NCI-H146 treated with DMSO at 0.1 percent for 48 hours (cell line): ENCODE measurements at regions not wholly inside any gene's neighbourhood (a gene's known extent, or its start where the extent isn't known, plus 50 kb on each side); places are given as distances from the start of the nearest gene placed in this dataset.
"Not testable (repeated sequence)": the region's sequence is repeated elsewhere in the genome, so short reads cannot be mapped to it uniquely, and the experiment has no call there.

ENCODE experiments used
- DNase-seq: peaks from one replicate; lab custom pipeline; 2025; ENCODE audit not compliant: unreplicated experiment; lab: John Stamatoyannopoulos, UW

DNA sequence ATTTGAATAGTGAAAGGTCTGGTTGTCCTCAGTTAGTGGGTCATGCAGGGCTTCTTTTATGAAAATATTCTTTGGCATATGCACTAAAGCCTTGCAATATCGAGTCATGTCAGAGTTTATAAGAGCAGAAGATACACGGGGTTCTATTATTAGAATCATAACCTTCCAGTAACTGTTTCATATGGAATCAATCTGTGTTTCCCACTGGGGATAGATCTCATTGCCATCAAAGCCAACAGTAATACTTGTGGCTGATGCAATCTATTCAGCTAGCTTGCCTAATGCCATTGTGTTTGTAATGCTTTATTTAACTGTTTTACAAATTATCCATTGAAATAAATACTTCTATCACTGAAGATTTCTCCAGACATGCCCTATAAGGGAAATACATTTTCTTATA, 746.9 kb upstream of the PCDH9 start:
- no peak for DNase-seq

- no peak for DNase-seq
These were observed 741.2 kb upstream of the PCDH9 start for GRCh38 chr13:67971291-67971690.

DNA sequence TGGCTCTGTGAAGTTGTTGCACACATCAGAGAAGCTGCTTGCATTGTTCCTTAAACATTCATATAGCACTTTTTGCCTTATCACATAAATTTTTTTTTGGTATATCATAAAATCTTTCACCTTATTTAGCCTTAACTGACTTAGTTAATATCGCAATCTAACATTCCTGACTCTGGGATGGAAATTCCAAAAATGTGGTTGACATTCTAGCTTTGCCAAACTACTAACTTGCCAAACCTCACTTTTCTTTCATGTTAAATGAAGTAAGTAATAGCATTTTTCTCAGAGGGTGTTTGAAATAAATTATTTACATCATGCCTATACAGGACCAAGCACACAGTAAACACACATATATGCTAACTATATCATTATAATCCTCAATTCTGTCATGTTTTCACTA, 736.9 kb upstream of the PCDH9 start:
- no peak for DNase-seq

DNA sequence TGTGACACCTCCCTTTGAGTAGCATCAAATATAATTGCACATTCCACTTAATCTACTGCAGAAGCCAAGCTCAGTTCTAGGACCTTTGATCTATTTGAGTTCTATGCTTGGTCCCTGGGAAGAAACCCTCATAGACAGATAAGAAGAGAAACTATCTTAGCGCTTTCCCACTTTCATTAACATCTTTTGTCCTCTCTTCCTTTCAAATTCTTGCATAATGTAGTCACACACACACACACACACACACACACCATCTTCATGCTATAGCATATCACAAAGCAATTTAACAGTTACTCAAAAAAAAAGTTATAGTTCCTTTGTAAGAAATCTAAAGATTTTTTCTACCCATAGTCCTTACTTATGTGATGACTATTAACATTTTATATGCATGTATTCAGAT, 735.9 kb upstream of the PCDH9 start:
- no peak for DNase-seq

GRCh38 chr13:67964986-67965385, 734.9 kb upstream of the PCDH9 start:
- DNase-seq = no peak

DNA sequence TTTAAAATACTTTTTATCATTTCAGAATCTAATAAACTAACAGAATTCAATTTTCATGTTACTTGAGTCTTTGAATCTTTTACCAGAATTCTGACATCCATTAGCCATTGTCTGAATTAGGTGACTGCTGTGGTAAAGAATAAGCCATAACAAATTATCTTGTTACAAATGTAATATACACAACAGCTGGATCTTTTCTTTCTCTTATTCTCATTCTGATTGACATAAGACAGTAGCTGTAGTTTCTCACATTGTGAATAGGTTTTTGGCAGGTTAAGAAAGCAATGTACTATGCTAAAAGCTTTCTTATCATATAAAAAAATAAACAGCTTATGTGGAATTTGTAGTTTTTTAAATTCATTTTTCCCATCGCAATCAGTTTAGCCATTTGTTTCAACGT, 734.0 kb upstream of the PCDH9 start:
- peak; percentile 3 for DNase-seq

DNA sequence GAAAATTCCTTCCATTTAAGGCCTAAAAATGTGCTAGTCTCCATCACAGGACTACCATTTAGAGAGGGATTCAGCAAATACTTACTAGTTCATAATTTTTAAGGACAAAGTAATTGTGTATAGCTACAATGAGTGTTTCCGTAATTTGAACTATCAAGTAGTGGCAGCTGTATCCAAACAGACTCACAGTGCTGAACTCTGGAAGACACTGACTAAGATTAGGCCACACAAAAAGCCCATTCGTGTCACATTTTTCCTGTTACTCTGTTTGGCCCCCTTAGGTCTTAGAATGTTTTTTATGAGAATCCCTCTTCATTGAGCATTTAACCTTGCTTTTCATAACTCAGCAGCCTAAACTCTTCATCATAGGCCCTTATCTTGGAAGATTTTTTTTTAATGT, 731.2 kb upstream of the PCDH9 start:
- DNase-seq = no peak

DNA sequence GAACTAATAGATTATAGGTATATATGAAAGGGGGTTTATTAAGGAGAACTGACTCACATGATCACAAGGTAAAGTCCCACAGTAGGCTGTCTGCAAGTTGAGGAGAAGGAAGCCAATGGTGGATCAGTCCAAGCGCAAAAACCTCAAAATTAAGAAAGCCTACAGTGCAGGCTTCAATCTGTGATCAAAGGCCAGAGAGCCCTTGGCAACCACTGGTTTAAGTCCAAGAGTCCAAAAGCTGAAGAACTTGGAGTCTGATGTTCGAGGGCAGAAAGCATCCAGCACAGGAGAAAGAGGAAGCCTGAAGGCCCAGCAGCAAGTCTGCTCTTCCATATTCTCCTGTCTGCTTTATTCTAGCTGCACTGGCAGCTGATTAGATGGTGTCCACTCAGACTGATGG, 721.3 kb upstream of the PCDH9 start:
- DNase-seq = no peak

- no peak for DNase-seq
These were observed 720.5 kb upstream of the PCDH9 start for GRCh38 chr13:67950603-67951002.

DNA sequence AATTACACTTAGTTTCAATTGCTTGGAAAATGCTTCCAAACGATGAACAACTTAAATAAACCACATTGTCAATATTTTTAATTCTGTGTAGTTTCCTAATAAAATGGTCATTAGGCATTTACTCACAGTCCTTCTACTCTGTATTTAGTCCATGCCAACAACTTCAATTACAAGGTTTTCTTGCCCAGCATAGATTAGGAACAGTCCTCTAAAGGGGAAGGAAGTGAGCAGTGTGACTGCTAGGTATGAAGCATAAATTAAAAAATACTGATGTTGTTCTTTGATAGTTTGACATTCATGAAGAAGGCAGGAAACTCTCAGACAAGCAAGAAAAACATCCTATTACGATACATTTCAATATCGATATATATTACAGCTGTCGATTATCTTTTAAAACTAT, 716.0 kb upstream of the PCDH9 start:
- DNase-seq = no peak

DNA sequence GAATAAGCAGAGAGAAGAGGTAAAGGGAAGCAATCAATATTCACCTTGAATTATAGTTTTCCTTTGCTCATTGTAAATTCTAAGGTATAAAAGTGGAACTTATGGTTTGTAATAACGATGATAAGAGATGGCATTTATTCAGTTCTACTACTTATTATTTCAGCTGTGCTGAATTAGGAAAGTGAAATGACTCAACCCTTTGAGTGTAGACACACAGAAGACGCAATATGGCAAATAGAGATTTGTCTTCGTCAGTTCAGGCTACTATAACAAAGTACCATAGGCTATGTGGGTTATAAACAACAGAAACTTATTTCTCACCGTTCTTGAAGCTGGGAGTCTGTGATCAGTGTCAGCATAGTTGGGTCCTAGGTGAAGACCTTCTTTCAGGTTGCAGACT, 713.0 kb upstream of the PCDH9 start:
- DNase-seq = no peak

DNA sequence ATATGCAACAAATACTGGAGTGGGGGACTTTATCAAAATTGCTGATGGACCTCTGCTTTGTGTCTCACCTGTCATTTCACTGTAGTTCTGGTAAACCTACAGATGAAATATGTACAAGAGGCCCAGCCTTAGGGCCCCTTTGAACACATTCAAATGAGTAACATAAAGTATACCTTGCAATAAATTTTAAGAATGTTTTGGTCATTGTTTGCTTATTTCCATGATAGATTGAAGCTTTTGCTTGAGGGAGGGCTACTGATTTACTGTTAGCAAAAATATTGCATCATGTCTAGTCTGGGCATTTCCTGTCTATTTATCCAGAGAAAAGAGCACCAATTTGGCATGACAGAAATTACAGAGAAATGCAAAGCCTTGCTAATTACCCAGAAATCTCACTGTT, 705.5 kb upstream of the PCDH9 start:
- no peak for DNase-seq

- DNase-seq = no peak
These were observed 704.6 kb upstream of the PCDH9 start for GRCh38 chr13:67934617-67935330.

GRCh38 chr13:67932991-67933390, 702.9 kb upstream of the PCDH9 start:
- no peak for DNase-seq

DNA sequence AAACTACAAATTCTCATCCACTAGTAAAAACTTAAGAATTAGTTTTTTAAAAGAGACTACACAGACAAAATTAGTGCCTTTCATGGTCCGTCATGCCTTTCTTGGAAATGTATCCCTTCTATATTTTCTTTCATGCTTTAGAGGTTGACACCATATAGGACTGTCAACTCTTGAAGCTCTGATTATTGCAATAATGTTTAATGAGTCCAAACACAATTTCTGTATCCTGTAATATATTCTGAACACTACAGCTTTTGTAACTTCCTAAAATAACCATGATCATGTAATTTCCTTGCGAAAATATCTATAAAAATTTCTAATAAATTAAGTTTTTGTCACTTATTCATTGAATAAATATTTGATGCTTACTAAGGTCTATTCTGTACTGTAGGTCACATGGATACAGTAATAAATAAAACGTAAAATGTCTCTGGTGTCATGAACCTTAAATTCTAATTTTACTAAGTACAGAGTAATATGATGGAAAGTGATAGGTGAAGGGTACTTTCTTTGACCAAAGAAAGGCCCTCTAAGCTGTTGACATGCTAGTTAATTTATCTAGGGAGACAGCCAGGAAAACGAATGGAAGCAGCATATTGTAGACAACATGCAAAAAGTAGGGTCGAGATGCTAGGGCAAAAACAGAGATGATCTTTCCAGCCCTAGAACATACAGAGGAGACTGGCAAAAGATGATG, 687.3 kb upstream of the PCDH9 start:
- no peak for DNase-seq

- no peak for DNase-seq
These were observed 686.5 kb upstream of the PCDH9 start for GRCh38 chr13:67916650-67917049.

- DNase-seq = no peak
These were observed 684.4 kb upstream of the PCDH9 start for GRCh38 chr13:67914535-67914934.

GRCh38 chr13:67902960-67903359, 672.8 kb upstream of the PCDH9 start:
- DNase-seq = not testable (repeated sequence)

GRCh38 chr13:67880916-67881315, 650.8 kb upstream of the PCDH9 start:
- no peak for DNase-seq

DNA sequence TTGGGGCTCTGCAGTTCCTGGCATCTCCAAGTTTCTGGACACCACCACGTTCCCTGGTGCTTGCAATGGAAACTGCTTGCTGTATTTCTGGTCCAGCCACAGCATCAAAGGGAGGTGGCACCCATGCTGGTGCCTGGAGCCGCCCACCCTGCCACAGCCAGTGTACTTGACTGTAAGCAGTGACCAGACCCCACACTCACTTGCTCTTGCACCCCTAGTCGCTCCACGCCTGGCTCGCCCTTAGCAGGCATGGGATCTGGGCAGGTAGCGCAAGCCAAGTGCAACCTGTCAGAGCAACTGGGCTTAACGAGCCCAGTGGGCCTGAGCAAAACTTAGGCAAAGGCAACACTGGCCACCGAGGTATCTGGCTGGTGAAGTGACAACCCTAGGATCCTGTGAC, 648.2 kb upstream of the PCDH9 start:
- no peak for DNase-seq

DNA sequence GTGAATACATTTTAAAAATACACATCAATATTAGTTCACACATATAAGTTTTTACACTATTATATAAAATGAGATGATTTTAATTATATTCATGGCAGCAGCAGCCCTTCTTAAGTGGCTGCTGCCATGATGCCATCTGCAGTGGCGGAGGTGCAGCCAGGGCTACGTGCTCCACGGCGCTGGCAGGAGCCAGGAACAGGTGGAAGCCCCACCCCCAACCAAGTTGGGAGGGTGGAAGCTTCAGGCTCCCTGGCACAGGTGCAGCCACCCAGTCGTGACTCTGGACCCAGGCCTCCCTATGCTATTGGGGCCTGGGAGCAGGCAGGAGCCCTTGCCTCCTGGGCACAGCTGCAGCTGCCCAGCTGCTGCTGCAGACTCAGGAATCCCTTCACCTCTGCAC, 646.9 kb upstream of the PCDH9 start:
- no peak for DNase-seq

GRCh38 chr13:67867206-67867605, 637.1 kb upstream of the PCDH9 start:
- DNase-seq = no peak

DNA sequence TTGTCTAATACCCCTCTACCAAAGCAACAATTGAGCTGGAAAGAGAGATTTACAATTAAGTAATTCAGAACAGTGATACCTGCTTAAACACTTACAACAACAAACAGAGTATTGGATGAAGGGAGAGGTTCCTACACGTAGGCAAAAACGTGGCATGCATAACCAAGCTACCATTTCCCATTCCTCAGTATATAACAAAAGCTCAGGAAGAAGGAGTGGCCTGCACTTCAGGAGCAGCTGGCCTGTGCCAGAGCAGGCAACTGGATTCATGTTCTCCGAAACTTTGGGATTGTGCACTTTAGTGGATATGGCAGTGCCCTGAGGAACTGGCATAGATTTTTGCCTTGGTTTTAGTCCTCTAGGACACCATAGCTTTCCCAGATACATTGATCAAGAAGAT, 630.2 kb upstream of the PCDH9 start:
- DNase-seq = no peak
